Muscle of leg (tissue), 3 donors: ENCODE measurements at regions not wholly inside any gene's neighbourhood (a gene's known extent, or its start where the extent isn't known, plus 50 kb on each side); places are given as distances from the start of the nearest gene placed in this dataset.
A peak's percentile ranks its signal among the peaks of the same experiment; 100 is the strongest.

Source experiments
- DNase-seq: peaks from one replicate; pipeline ENCODE4 v3.0.0; 2013
- H3K27ac ChIP-seq: one replicate; pipeline ENCODE4 v1.5.1; 2013; ENCODE audit warnings: mild to moderate bottlenecking, low read length, control low read depth
- H3K27me3 ChIP-seq: one replicate; pipeline ENCODE4 v1.6.1; 2013; ENCODE audit warnings: low read length; ENCODE audit not compliant: control insufficient read depth, insufficient read depth
- H3K36me3 ChIP-seq: one replicate; pipeline ENCODE4 v1.6.1; 2013; ENCODE audit warnings: low read length; ENCODE audit not compliant: control insufficient read depth, insufficient read depth
- H3K4me1 ChIP-seq: one replicate; pipeline ENCODE4 v1.6.1; 2013; ENCODE audit warnings: low read length; ENCODE audit not compliant: control insufficient read depth, insufficient read depth
- H3K4me3 ChIP-seq: one replicate; pipeline ENCODE4 v1.5.1; 2013; ENCODE audit warnings: low read length, control low read depth
- H3K9me3 ChIP-seq: replicated peaks from 2 replicates; pipeline ENCODE4 v1.6.1; 2013; ENCODE audit warnings: low read depth, low read length; ENCODE audit not compliant: control insufficient read depth
- WGBS: methylation state at CpG from one replicate; pipeline ENCODE4 v1.1.5; 2013; ENCODE audit warnings: missing lambda C conversion rate; ENCODE audit not compliant: insufficient coverage; 5-methylcytosine and 5-hydroxymethylcytosine counted together

DNA sequence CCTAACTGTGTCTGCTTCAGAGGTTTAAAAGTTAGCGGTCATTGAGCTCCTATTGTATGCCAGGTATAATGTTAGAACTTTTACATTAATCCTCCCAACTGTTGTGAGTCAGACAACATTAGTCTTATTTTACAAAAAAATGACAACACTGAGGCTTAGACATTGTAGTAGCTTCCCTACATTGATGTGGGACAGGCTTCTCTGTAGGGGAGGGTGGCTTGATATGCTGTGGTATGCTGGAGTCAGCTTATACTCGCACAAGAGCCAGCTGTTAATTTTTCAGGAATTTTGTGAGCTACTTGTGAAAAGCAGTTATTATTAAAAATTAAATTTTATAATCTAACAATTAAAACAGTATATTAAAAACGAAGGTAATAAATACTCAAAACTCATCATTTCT is 64.8 kb upstream of the NAV2 start:
- no peaks in the 10 kb centered on the region for H3K9me3 ChIP-seq
- H3K27ac ChIP-seq: no peak overlapping the region
- no CpG with 5 or more reads among the region's 3 CpGs for WGBS
- H3K27me3 ChIP-seq: peaks cover 3% of the 10 kb centered on the region
- no peaks in the 10 kb centered on the region for H3K4me1 ChIP-seq
- no peak overlapping the region for H3K4me3 ChIP-seq
- no peak for DNase-seq
- no peaks in the 10 kb centered on the region for H3K36me3 ChIP-seq

- no peak overlapping the region for H3K27ac ChIP-seq
- no peaks in the 10 kb centered on the region for H3K4me1 ChIP-seq
- DNase-seq: peak; percentile 9
- no peaks in the 10 kb centered on the region for H3K36me3 ChIP-seq
- no peaks in the 10 kb centered on the region for H3K27me3 ChIP-seq
- 76% methylated on average over 3 of the region's 3 CpGs for WGBS
- H3K9me3 ChIP-seq: no peaks in the 10 kb centered on the region
- H3K4me3 ChIP-seq: no peak overlapping the region
These were observed 65.7 kb upstream of the NAV2 start for GRCh38 chr11:19646921-19647320.

- no peak for DNase-seq
- Histone ChIP-seq H3K4me3 (no peak overlapping the region), H3K27ac (no peak overlapping the region), H3K36me3 (no peaks in the 10 kb centered on the region), H3K9me3 (no peaks in the 10 kb centered on the region), H3K27me3 (peaks cover 3% of the 10 kb centered on the region), H3K4me1 (no peaks in the 10 kb centered on the region)
- WGBS: 0% methylated on average over 1 of the region's 1 CpG
These were observed 66.3 kb upstream of the NAV2 start for GRCh38 chr11:19646308-19646707.

GRCh38 chr11:19644316-19644715 is 68.3 kb upstream of the NAV2 start:
- Histone ChIP-seq H3K4me3 (no peak overlapping the region), H3K36me3 (no peaks in the 10 kb centered on the region), H3K4me1 (no peaks in the 10 kb centered on the region), H3K27ac (no peak overlapping the region), H3K9me3 (no peaks in the 10 kb centered on the region), H3K27me3 (peaks cover 3% of the 10 kb centered on the region)
- 71% methylated on average over 2 of the region's 4 CpGs for WGBS
- DNase-seq: no peak

DNA sequence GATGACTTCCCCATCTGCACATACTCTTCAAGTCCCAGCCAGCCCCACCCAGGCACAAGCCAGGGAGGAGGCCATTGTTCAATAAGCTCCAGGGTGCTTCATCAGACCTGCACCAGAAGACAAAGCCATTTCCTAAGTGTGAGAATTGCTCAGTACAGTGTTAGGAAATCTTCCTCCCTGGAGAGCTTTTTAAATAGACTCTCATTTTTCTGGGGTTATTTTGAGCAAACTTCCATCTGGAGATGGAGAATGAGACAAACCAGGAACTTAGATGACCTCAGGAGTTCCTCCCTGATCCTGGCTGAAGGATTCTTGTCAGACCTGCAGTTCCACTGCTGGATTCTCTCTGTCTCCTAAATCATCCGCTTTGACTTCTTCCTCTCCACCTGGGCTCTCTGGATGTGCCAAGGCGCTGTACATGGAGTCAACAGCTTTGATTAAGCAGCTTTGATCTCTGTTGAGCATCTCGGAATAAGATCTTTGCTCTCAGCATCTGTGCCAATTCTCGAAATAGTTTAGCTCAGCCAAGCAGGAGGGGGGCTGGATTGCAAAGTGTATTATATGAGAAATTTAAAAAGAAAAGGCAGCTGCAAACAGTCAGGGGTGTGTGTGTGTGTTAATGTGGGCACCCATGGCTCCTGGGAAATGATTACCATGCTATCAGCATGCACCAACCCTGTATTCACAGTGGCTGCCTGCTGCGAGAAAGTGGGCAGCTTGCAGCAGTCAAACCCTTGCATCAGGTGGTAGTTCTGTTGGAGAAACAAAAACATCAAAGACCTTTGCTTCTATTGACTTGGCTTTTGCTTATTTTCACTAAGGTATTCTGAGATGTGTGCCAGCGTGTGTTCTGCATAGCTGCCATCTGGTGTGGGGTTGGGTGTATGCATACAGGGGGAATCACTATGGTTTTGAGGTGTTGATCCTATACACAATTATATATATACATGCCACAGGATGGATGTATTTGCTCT is 70.2 kb upstream of the NAV2 start:
- no peaks in the 10 kb centered on the region for H3K4me1 ChIP-seq
- WGBS: 58% methylated on average over 2 of the region's 6 CpGs
- no peaks in the 10 kb centered on the region for H3K36me3 ChIP-seq
- no peak overlapping the region for H3K4me3 ChIP-seq
- H3K27me3 ChIP-seq: peaks cover 3% of the 10 kb centered on the region
- no peaks in the 10 kb centered on the region for H3K9me3 ChIP-seq
- peak; percentile 12 for DNase-seq
- H3K27ac ChIP-seq: no peak overlapping the region

DNA sequence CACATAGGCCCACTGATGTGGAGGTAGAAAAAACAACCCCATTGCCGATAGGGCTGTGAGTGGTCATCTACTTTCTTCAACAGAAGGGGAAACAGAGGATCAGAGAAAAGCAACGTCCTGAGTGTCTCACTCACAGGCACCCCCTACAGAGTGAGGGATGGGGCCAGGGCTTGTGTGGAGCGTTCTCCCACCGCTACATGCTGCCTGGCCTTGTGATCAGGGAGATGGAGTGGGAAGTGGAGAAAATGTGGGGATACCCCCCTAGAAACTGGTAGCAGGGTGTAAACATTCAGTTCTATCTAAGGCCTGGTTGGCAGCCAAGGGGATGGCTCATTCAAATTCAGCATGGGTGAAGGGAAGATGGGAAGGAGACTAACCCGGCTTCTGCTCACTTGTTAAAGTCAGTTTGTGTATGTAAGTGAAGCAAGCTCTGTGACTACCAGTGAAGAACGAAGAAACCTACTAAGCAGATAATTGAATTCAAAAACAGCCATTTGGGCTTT is 73.0 kb upstream of the NAV2 start:
- H3K36me3 ChIP-seq: no peaks in the 10 kb centered on the region
- H3K27me3 ChIP-seq: peaks cover 3% of the 10 kb centered on the region
- no peak overlapping the region for H3K4me3 ChIP-seq
- H3K9me3 ChIP-seq: no peaks in the 10 kb centered on the region
- H3K27ac ChIP-seq: no peak overlapping the region
- no peak for DNase-seq
- no peaks in the 10 kb centered on the region for H3K4me1 ChIP-seq
- 62% methylated on average over 2 of the region's 6 CpGs for WGBS

- no peak for DNase-seq
- WGBS: 86% methylated on average over 1 of the region's 3 CpGs
- Histone ChIP-seq H3K36me3 (no peaks in the 10 kb centered on the region), H3K4me3 (no peak overlapping the region), H3K27ac (no peak overlapping the region), H3K9me3 (peaks cover 1% of the 10 kb centered on the region), H3K4me1 (no peaks in the 10 kb centered on the region), H3K27me3 (no peaks in the 10 kb centered on the region)
These were observed 77.3 kb upstream of the NAV2 start for GRCh38 chr11:19635332-19635731.

DNA sequence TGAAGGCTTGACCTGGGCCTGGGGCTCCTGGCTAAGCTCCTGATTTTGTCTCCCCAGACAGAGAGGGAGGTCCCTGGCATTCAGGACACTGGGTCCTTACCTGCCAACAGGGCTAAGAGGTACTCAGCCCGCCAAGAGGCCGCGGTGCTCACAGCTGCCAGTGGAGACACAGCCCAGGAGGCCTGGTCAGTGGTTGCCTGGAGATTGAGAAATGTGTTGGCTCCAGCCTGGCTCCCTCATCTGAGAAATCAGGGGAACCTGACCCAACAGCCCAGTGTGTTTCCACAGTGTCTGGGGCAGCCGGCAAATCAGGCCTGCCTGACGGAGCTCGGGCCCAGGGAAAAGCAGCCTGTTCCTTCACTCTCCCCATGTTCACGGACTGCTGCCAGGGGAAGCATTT is 79.4 kb upstream of the NAV2 start:
- Histone ChIP-seq H3K36me3 (no peaks in the 10 kb centered on the region), H3K27ac (no peak overlapping the region), H3K4me3 (no peak overlapping the region), H3K9me3 (peaks cover 2% of the 10 kb centered on the region), H3K27me3 (no peaks in the 10 kb centered on the region), H3K4me1 (no peaks in the 10 kb centered on the region)
- WGBS: 74% methylated on average over 7 of the region's 7 CpGs
- DNase-seq: no peak

GRCh38 chr11:19632499-19632834 is 80.2 kb upstream of the NAV2 start:
- no peak overlapping the region for H3K4me3 ChIP-seq
- H3K27ac ChIP-seq: no peak overlapping the region
- no peak for DNase-seq
- H3K27me3 ChIP-seq: no peaks in the 10 kb centered on the region
- H3K4me1 ChIP-seq: no peaks in the 10 kb centered on the region
- H3K36me3 ChIP-seq: no peaks in the 10 kb centered on the region
- 43% methylated on average over 1 of the region's 3 CpGs for WGBS
- H3K9me3 ChIP-seq: peaks cover 2% of the 10 kb centered on the region

- no peaks in the 10 kb centered on the region for H3K27me3 ChIP-seq
- H3K4me1 ChIP-seq: no peaks in the 10 kb centered on the region
- H3K9me3 ChIP-seq: peaks cover 2% of the 10 kb centered on the region
- DNase-seq: no peak
- no peak overlapping the region for H3K4me3 ChIP-seq
- H3K27ac ChIP-seq: no peak overlapping the region
- WGBS: 73% methylated on average over 4 of the region's 9 CpGs
- H3K36me3 ChIP-seq: no peaks in the 10 kb centered on the region
These were observed 80.7 kb upstream of the NAV2 start for GRCh38 chr11:19631712-19632498.
